PC-3 (cell line): ENCODE measurements at regions not wholly inside any gene's neighbourhood (a gene's known extent, or its start where the extent isn't known, plus 50 kb on each side); places are given as distances from the start of the nearest gene placed in this dataset.

Experiments
- ATAC-seq: fragments of 200-7000 bp; cut with Tn5 transposase; 2 replicates; pipeline ENCODE4 v1.9.1; 2020; ENCODE audit warnings: mild to moderate bottlenecking, moderate library complexity
- BruUV-seq: library from RNA; stranded (reverse); fragments of 400-500 nt; replicated peaks from 2 replicates; lab custom pipeline; 2021; lab: Mats Ljungman, UMichigan
- CTCF ChIA-PET: fragments of 300-600 bp; sonication (Branson Sonifier 250); formaldehyde crosslinking; loops from one replicate; lab custom pipeline; 2022; ENCODE audit warnings: antibody characterized with exemption; lab: Charles Lee
- POLR2A ChIA-PET: fragments of 300-600 bp; sonication (Branson Sonifier 250); formaldehyde crosslinking; loops from one replicate; lab custom pipeline; 2022; ENCODE audit warnings: antibody characterized with exemption; ENCODE audit not compliant: unreplicated experiment; lab: Charles Lee
- DNase-seq: peaks from one replicate; pipeline ENCODE4 v3.0.0-alpha.2; 2015
- H2AFZ ChIP-seq: fragments of 300-600 bp; sonication (generic); 2 replicates; pipeline ENCODE4 v1.6.0; 2016; ENCODE audit warnings: antibody characterized with exemption, low read length
- H3F3A ChIP-seq: fragments of 300-600 bp; sonication (generic); one replicate; pipeline ENCODE4 v1.6.0; 2017; ENCODE audit warnings: antibody characterized with exemption, low read length, control low read depth, mild to moderate bottlenecking; ENCODE audit not compliant: unreplicated experiment
- H3K27ac ChIP-seq: fragments of 300-600 bp; sonication (generic); 2 replicates; pipeline ENCODE4 v1.5.1; 2016; ENCODE audit warnings: mild to moderate bottlenecking, low read length
- H3K27me3 ChIP-seq: fragments of 300-600 bp; sonication (generic); 2 replicates; pipeline ENCODE4 v1.6.1; 2016; ENCODE audit warnings: low read length, mixed read lengths
- H3K36me3 ChIP-seq: fragments of 300-600 bp; sonication (generic); 2 replicates; pipeline ENCODE4 v1.6.1; 2016; ENCODE audit warnings: low read depth, mixed run types, low read length, mixed read lengths
- H3K4me1 ChIP-seq: fragments of 300-600 bp; sonication (generic); 2 replicates; pipeline ENCODE4 v1.5.1; 2016; ENCODE audit warnings: low read length; ENCODE audit not compliant: insufficient read depth
- H3K4me2 ChIP-seq: fragments of 300-600 bp; sonication (generic); 2 replicates; pipeline ENCODE4 v1.6.0; 2016; ENCODE audit warnings: low read length
- H3K4me3 ChIP-seq: fragments of 300-600 bp; sonication (generic); 2 replicates; pipeline ENCODE4 v1.5.1; 2016; ENCODE audit warnings: mild to moderate bottlenecking, low read length, mixed read lengths
- H3K79me2 ChIP-seq: fragments of 300-600 bp; sonication (generic); 2 replicates; pipeline ENCODE4 v1.6.1; 2017; ENCODE audit warnings: low read length, mixed read lengths
- H3K9ac ChIP-seq: fragments of 300-600 bp; sonication (generic); 2 replicates; pipeline ENCODE4 v1.6.0; 2016; ENCODE audit warnings: mild to moderate bottlenecking, low read length
- H3K9me2 ChIP-seq: fragments of 300-600 bp; sonication (generic); replicated peaks from 2 replicates; pipeline ENCODE4 v1.6.1; 2016; ENCODE audit warnings: mixed run types, low read length, mixed read lengths
- H3K9me3 ChIP-seq: fragments of 300-600 bp; sonication (generic); 2 replicates; pipeline ENCODE4 v1.6.1; 2016; ENCODE audit warnings: low read length, mixed read lengths
- H4K20me1 ChIP-seq: fragments of 300-600 bp; sonication (generic); 2 replicates; pipeline ENCODE4 v1.6.1; 2016; ENCODE audit warnings: low read length, mixed read lengths
- CTCF ChIP-seq: fragments of 300-600 bp; sonication (generic); conservative IDR thresholded peaks from 2 replicates; pipeline ENCODE4 v1.5.1; 2017; ENCODE audit warnings: antibody characterized with exemption, low read depth, mild to moderate bottlenecking, low read length
- EZH2 ChIP-seq: fragments of 300-600 bp; sonication (generic); IDR thresholded peaks from one replicate; pipeline ENCODE4 v1.6.1; 2017; ENCODE audit warnings: antibody characterized with exemption, mild to moderate bottlenecking, low read length; ENCODE audit not compliant: unreplicated experiment
- EZH2phosphoT487 ChIP-seq: fragments of 300-600 bp; sonication (generic); IDR thresholded peaks from 2 replicates; pipeline ENCODE4 v1.6.1; 2018; ENCODE audit warnings: mild to moderate bottlenecking, antibody characterized with exemption, low read length, borderline replicate concordance
- intact Hi-C: fragments of 100-400 bp; cut with micrococcal nuclease; formaldehyde crosslinking; loops from 2 replicates; pipeline ENCODE4 v1.9.0; 2023

DNA sequence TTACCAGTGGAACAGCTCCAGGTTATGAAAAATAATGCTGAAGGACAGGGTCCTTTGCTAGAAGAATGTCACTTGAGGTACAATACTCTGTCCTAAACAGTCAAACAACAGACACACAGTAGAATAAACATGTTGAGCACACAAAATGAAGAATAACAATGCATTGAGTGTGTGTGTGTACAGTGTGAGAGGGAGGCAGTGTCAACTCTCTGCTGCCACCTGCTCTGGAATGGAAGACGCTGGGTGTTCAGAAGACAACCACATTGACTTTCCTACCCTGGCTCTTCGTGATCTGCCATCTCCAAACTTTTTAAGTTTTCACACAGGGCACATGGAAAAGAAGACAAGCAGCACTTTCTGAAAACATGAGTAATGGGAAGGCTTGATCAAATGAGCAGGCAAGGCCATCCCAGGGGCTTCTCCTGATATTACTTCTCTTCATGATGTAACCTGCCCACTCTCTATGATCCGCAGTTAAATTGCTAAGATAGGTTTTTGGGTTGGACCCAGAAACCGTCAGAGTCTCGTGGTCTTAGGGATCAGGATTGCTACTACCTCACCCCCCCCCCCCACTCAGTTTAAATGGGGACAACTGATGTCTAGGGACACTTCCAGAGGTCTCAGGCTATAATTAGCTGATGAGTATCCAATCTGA lies 533.2 kb upstream of the TNP1 start:
- TF ChIP-seq CTCF, result no peak
- TF ChIP-seq EZH2phosphoT487, result no peak
- no peak for TF ChIP-seq EZH2
- H3K4me2 ChIP-seq, result no peak overlapping the region
- no peak overlapping the region for H3K4me3 ChIP-seq
- no peaks in the 10 kb centered on the region for H3K36me3 ChIP-seq
- no peaks in the 10 kb centered on the region for H3K9me3 ChIP-seq
- H3K27ac ChIP-seq, result no peak overlapping the region
- CTCF ChIA-PET, result no interaction called here
- POLR2A ChIA-PET, result no interaction called here
- H3K79me2 ChIP-seq, result no peaks in the 10 kb centered on the region
- H3K9me2 ChIP-seq, result no peaks in the 10 kb centered on the region
- intact Hi-C loops, result no loop called here
- H2AFZ ChIP-seq, result no peak overlapping the region
- no peak for ATAC-seq
- peaks cover 27% of the 10 kb centered on the region for H3K4me1 ChIP-seq
- DNase-seq, result no peak
- no peak overlapping the region for H3K9ac ChIP-seq
- no peaks in the 10 kb centered on the region for H3F3A ChIP-seq
- H4K20me1 ChIP-seq, result no peaks in the 10 kb centered on the region
- H3K27me3 ChIP-seq, result no peaks in the 10 kb centered on the region
- BruUV-seq, result no TSS peak

GRCh38 chr2:217387776-217388387 lies 528.0 kb upstream of the TNP1 start:
- no TSS peak for BruUV-seq
- H3K27me3 ChIP-seq, result no peaks in the 10 kb centered on the region
- H3K4me2 ChIP-seq, result peak overlapping the region; percentile 51
- no peaks in the 10 kb centered on the region for H3F3A ChIP-seq
- H3K79me2 ChIP-seq, result no peaks in the 10 kb centered on the region
- H3K4me1 ChIP-seq, result peaks cover 8% of the 10 kb centered on the region
- no peak overlapping the region for H3K4me3 ChIP-seq
- H3K9me2 ChIP-seq, result no peaks in the 10 kb centered on the region
- no peak overlapping the region for H3K9ac ChIP-seq
- H4K20me1 ChIP-seq, result no peaks in the 10 kb centered on the region
- H3K27ac ChIP-seq, result 0 out of 2 replicates have a peak overlapping the region, but pooled peaks have one; percentile 11
- ATAC-seq (peak; percentile 45), DNase-seq (peak; percentile 73)
- TF ChIP-seq EZH2phosphoT487, result no peak
- TF ChIP-seq CTCF, result no peak
- TF ChIP-seq EZH2, result no peak
- peak overlapping the region; percentile 53; the same call in 1 of the 2 replicates for H2AFZ ChIP-seq
- intact Hi-C loops, result no loop called here
- CTCF ChIA-PET, result no interaction called here
- H3K9me3 ChIP-seq, result no peaks in the 10 kb centered on the region
- POLR2A ChIA-PET, result no interaction called here
- H3K36me3 ChIP-seq, result no peaks in the 10 kb centered on the region

GRCh38 chr2:217386041-217386440 lies 526.2 kb upstream of the TNP1 start:
- DNase-seq (no peak), ATAC-seq (no peak)
- TF ChIP-seq EZH2phosphoT487 (no peak), EZH2 (no peak), CTCF (no peak)
- Histone ChIP-seq H3K9ac (no peak overlapping the region), H3K36me3 (no peaks in the 10 kb centered on the region), H2AFZ (no peak overlapping the region), H3K4me2 (no peak overlapping the region), H3K4me3 (no peak overlapping the region), H4K20me1 (no peaks in the 10 kb centered on the region), H3K4me1 (peaks cover 8% of the 10 kb centered on the region), H3K79me2 (no peaks in the 10 kb centered on the region), H3F3A (no peaks in the 10 kb centered on the region), H3K9me2 (no peaks in the 10 kb centered on the region), H3K27ac (no peak overlapping the region), H3K27me3 (no peaks in the 10 kb centered on the region), H3K9me3 (no peaks in the 10 kb centered on the region)
- ChIA-PET POLR2A (no interaction called here), CTCF (no interaction called here)
- intact Hi-C loops, result no loop called here
- BruUV-seq, result no TSS peak
